IMR-90 (cell line): ENCODE measurements at regions not wholly inside any gene's neighbourhood (a gene's known extent, or its start where the extent isn't known, plus 50 kb on each side); places are given as distances from the start of the nearest gene placed in this dataset.

Experiments
- CEBPB ChIP-seq: IDR thresholded peaks from 2 replicates; pipeline ENCODE4 v1.6.1; 2012; ENCODE audit warnings: low read depth, low read length, improper control_type of control experiment
- CHD1 ChIP-seq: IDR thresholded peaks from 2 replicates; pipeline ENCODE4 v1.6.1; 2012; ENCODE audit warnings: low read depth, low read length, improper control_type of control experiment
- CTCF ChIP-seq: conservative IDR thresholded peaks from 2 replicates; pipeline ENCODE4 v1.5.1; 2012; ENCODE audit warnings: mild to moderate bottlenecking, low read depth, low read length, improper control_type of control experiment
- FOS ChIP-seq: fragments of 150-350 bp; IDR thresholded peaks from 2 replicates; pipeline ENCODE4 v1.6.1; 2016; ENCODE audit warnings: low read depth, low read length
- POLR2A ChIP-seq: IDR thresholded peaks from 2 replicates; pipeline ENCODE4 v1.6.1; 2012; ENCODE audit warnings: mild to moderate bottlenecking, low read depth, low read length
- RFX5 ChIP-seq: IDR thresholded peaks from 2 replicates; pipeline ENCODE4 v1.8.0; 2012; ENCODE audit warnings: low read depth, mild to moderate bottlenecking, low read length, moderate library complexity
- SMC3 ChIP-seq: fragments of 150-350 bp; IDR thresholded peaks from 2 replicates; pipeline ENCODE4 v1.6.1; 2016; ENCODE audit warnings: low read depth, mild to moderate bottlenecking, antibody characterized with exemption, low read length, moderate library complexity
- USF2 ChIP-seq: fragments of 150-350 bp; IDR thresholded peaks from 2 replicates; pipeline ENCODE4 v1.6.1; 2017; ENCODE audit warnings: mild to moderate bottlenecking, antibody characterized with exemption, low read length, low read depth

- TF ChIP-seq POLR2A (no peak), SMC3 (no peak), FOS (no peak), CTCF (no peak), CHD1 (no peak), RFX5 (no peak), CEBPB (no peak), USF2 (no peak)
Observed at GRCh38 chr12:125310461-125310860, 245.2 kb downstream of the AACS start.
